Esophagus squamous epithelium (tissue), 4 donors: ENCODE measurements at regions not wholly inside any gene's neighbourhood (a gene's known extent, or its start where the extent isn't known, plus 50 kb on each side); places are given as distances from the start of the nearest gene placed in this dataset.

Experiments
- CTCF ChIP-seq, 6 experiments: fragments of 450-650 bp in 4 of 6; fragments of 200-600 bp in 2 of 6; sonication (generic) in 2 of 6; IDR thresholded peaks; one replicate each; pipeline ENCODE4 v1.5.1; 2016 to 2019; ENCODE audit warnings: antibody characterized with exemption in 6 of 6, mild to moderate bottlenecking in 4 of 6, moderate library complexity in 4 of 6
- POLR2A ChIP-seq, 4 donors: fragments of 450-650 bp; IDR thresholded peaks; one replicate each; pipeline ENCODE4 v1.6.1; 2017; ENCODE audit warnings: antibody characterized with exemption in 4 of 4, mild to moderate bottlenecking in 4 of 4, moderate library complexity in 3 of 4

- TF ChIP-seq CTCF (IDR thresholded peaks at IDR 0.05) (no peak), POLR2A (IDR thresholded peaks at IDR 0.05) (no peak)
Observed at GRCh38 chr10:111323389-111323966, 246.6 kb downstream of the ADRA2A start.
